Osteocyte (in vitro differentiated cells): ENCODE measurements at regions not wholly inside any gene's neighbourhood (a gene's known extent, or its start where the extent isn't known, plus 50 kb on each side); places are given as distances from the start of the nearest gene placed in this dataset.

ENCODE experiments used
- DNase-seq: peaks from one replicate; pipeline ENCODE4 v3.0.0; 2021; ENCODE audit warnings: mixed read lengths; ENCODE audit not compliant: unreplicated experiment; ENCODE audit errors: extremely low spot score
- H3K27ac Mint-ChIP-seq: one replicate; pipeline ENCODE4 v1.8.0; 2021; ENCODE audit warnings: mild to moderate bottlenecking, mixed read lengths; ENCODE audit not compliant: unreplicated experiment
- H3K27me3 Mint-ChIP-seq: one replicate; pipeline ENCODE4 v1.8.0; 2021; ENCODE audit warnings: mixed read lengths; ENCODE audit not compliant: unreplicated experiment
- H3K36me3 Mint-ChIP-seq: one replicate; pipeline ENCODE4 v1.8.0; 2021; ENCODE audit warnings: mixed read lengths; ENCODE audit not compliant: unreplicated experiment
- H3K4me1 Mint-ChIP-seq: one replicate; pipeline ENCODE4 v1.8.0; 2021; ENCODE audit warnings: mixed read lengths; ENCODE audit not compliant: unreplicated experiment
- H3K4me3 Mint-ChIP-seq: one replicate; pipeline ENCODE4 v1.8.0; 2021; ENCODE audit warnings: mild to moderate bottlenecking, moderate library complexity, mixed read lengths; ENCODE audit not compliant: unreplicated experiment
- H3K9me3 Mint-ChIP-seq: one replicate; pipeline ENCODE4 v1.8.0; 2021; ENCODE audit warnings: mixed read lengths; ENCODE audit not compliant: unreplicated experiment
- CTCF ChIP-seq: fragments of 200-600 bp; sonication (generic); IDR thresholded peaks from 2 replicates; pipeline ENCODE4 v1.5.0; 2021; ENCODE audit warnings: antibody characterized with exemption, mild to moderate bottlenecking, moderate library complexity

- TF ChIP-seq CTCF, result no peak
- H3K4me1 Mint-ChIP-seq, result no peaks in the 10 kb centered on the region
- peaks cover 4% of the 10 kb centered on the region for H3K9me3 Mint-ChIP-seq
- no peaks in the 10 kb centered on the region for H3K36me3 Mint-ChIP-seq
- H3K27ac Mint-ChIP-seq, result no peak overlapping the region
- DNase-seq, result no peak
- no peak overlapping the region for H3K4me3 Mint-ChIP-seq
- H3K27me3 Mint-ChIP-seq, result no peaks in the 10 kb centered on the region
Measured at GRCh38 chr4:92064574-92064973, 239.2 kb upstream of the GRID2 start.

- Mint-ChIP-seq H3K27me3 (no peaks in the 10 kb centered on the region), H3K36me3 (no peaks in the 10 kb centered on the region), H3K4me1 (no peaks in the 10 kb centered on the region), H3K4me3 (no peak overlapping the region), H3K27ac (no peak overlapping the region), H3K9me3 (peaks cover 7% of the 10 kb centered on the region)
- no peak for TF ChIP-seq CTCF
- no peak for DNase-seq
Measured at GRCh38 chr4:92066485-92066884, 237.3 kb upstream of the GRID2 start.

GRCh38 chr4:92071587-92071986 is 232.2 kb upstream of the GRID2 start:
- Mint-ChIP-seq H3K36me3 (no peaks in the 10 kb centered on the region), H3K27me3 (no peaks in the 10 kb centered on the region), H3K4me1 (no peaks in the 10 kb centered on the region), H3K9me3 (peaks cover 24% of the 10 kb centered on the region), H3K4me3 (no peak overlapping the region), H3K27ac (no peak overlapping the region)
- no peak for TF ChIP-seq CTCF
- DNase-seq, result no peak

- Mint-ChIP-seq H3K36me3 (no peaks in the 10 kb centered on the region), H3K27me3 (no peaks in the 10 kb centered on the region), H3K4me1 (no peaks in the 10 kb centered on the region), H3K4me3 (no peak overlapping the region), H3K9me3 (peaks cover 18% of the 10 kb centered on the region), H3K27ac (no peak overlapping the region)
- no peak for TF ChIP-seq CTCF
- no peak for DNase-seq
Measured at GRCh38 chr4:92074839-92075238, 228.9 kb upstream of the GRID2 start.

- Mint-ChIP-seq H3K27me3 (no peaks in the 10 kb centered on the region), H3K4me3 (no peak overlapping the region)
Measured at GRCh38 chr4:92090887-92091286, 212.9 kb upstream of the GRID2 start.

More at GRCh38 chr4:92090887-92091286, 212.9 kb upstream of the GRID2 start:
- TF ChIP-seq CTCF, result no peak
- DNase-seq, result no peak
- no peaks in the 10 kb centered on the region for H3K4me1 Mint-ChIP-seq
- peaks cover 13% of the 10 kb centered on the region for H3K9me3 Mint-ChIP-seq
- no peaks in the 10 kb centered on the region for H3K36me3 Mint-ChIP-seq
- H3K27ac Mint-ChIP-seq, result no peak overlapping the region
